ENCODE measurements at regions not wholly inside any gene's neighbourhood (a gene's known extent, or its start where the extent isn't known, plus 50 kb on each side); places are given as distances from the start of the nearest gene placed in this dataset.

DNA sequence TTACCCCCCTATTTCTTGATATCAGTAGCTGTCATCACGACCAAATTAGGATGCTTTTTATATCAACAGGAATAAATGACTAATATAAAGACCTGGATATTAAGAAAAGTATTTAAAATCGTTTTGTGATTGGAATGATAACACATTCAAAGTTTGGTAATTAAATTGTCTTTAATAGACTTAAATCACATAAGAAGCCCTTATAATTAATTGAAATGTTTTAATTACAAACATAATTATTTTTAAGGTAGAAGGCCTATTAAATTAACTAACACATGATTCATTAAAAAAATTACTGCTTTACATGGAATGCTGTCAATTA is 412.4 kb downstream of the FUT8 start:
- H3K27ac ChIP-seq = no peak overlapping the region
- H3K4me1 ChIP-seq = no peaks in the 10 kb centered on the region
- no peak for ATAC-seq
- H3K36me3 ChIP-seq (replicated peaks in 1 of 2; ENCODE audit: insufficient read depth in 1 of 2, low read depth in 2 of 2) = no peaks in the 10 kb centered on the region
- no peaks in the 10 kb centered on the region for H3K9me3 ChIP-seq
- no peak for TF ChIP-seq POLR2A (IDR thresholded peaks at IDR 0.05)
- TF ChIP-seq, protein P1, sequence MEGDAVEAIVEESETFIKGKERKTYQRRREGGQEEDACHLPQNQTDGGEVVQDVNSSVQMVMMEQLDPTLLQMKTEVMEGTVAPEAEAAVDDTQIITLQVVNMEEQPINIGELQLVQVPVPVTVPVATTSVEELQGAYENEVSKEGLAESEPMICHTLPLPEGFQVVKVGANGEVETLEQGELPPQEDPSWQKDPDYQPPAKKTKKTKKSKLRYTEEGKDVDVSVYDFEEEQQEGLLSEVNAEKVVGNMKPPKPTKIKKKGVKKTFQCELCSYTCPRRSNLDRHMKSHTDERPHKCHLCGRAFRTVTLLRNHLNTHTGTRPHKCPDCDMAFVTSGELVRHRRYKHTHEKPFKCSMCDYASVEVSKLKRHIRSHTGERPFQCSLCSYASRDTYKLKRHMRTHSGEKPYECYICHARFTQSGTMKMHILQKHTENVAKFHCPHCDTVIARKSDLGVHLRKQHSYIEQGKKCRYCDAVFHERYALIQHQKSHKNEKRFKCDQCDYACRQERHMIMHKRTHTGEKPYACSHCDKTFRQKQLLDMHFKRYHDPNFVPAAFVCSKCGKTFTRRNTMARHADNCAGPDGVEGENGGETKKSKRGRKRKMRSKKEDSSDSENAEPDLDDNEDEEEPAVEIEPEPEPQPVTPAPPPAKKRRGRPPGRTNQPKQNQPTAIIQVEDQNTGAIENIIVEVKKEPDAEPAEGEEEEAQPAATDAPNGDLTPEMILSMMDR (IDR thresholded peaks at IDR 0.05) = no peak
- no peaks in the 10 kb centered on the region for H3K27me3 ChIP-seq
- no peak for DNase-seq
- 6 to 7% methylated on average over 2 of the region's 2 CpGs for WGBS, 2 donors
- no peak overlapping the region for H3K4me3 ChIP-seq
- intact Hi-C loops (cut with DNase I) = loop anchor here (5.0 to 10.0 kb wide), 2 partner anchors 400 to 658 kb away; no protein-coding TSS in a partner anchor

DNA sequence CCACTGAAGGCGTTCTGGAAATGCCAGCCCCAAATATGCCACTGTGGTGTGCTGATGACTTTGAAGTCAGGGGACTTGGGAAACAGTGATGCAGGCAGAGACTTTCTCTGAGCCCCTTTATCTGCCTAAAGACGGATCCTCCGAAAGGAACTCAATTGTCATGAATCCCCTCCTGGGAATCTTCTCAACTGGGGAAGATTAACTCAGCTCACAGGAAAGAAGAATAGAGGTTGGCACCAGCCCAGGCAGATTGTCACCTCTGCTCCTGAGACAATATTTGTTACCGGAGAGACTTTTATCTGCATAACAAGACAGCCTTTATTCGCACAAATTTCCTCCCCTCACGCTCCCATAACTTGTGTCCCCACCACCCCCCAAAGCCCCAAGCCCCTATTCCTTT is 414.4 kb downstream of the FUT8 start:
- Histone ChIP-seq H3K27me3 (no peaks in the 10 kb centered on the region), H3K4me3 (no peak overlapping the region), H3K36me3 (replicated peaks in 1 of 2; ENCODE audit: insufficient read depth in 1 of 2, low read depth in 2 of 2) (no peaks in the 10 kb centered on the region), H3K9me3 (no peaks in the 10 kb centered on the region), H3K4me1 (no peaks in the 10 kb centered on the region), H3K27ac (no peak overlapping the region)
- no peak for DNase-seq
- ATAC-seq = no peak
- TF ChIP-seq, protein P1 (IDR thresholded peaks at IDR 0.05) = no peak
- no peak for TF ChIP-seq POLR2A (IDR thresholded peaks at IDR 0.05)
- 42 to 52% methylated on average over 6 of the region's 6 CpGs for whole genome bisulfite sequencing, 2 donors
- intact Hi-C loops (cut with DNase I) = loop anchor here (5.0 to 10.0 kb wide), 2 partner anchors 402 to 660 kb away; no protein-coding TSS in a partner anchor

DNA sequence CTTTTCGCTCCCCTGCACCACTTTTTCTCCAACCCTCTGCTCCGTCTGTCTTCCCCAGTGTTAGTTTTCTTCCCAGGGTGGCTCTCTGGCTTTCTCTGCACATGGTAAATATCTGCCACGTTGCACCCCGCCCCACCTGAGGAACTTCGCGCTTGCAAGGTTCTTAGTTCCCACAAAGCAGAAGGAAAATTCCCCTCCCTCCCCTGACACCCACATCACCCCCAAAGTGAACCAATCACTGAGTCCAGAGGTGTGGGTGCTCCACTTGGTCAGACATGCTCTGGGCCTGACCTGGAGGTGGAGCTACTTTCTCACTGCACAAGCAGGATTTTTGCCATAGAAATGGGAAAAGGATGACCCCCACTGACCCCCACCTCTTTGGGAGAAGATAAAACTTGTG is 415.0 kb downstream of the FUT8 start:
- no peak for ATAC-seq
- 48 to 51% methylated on average over 6 of the region's 6 CpGs for WGBS, 2 donors
- no peak for DNase-seq
- intact Hi-C loops (cut with DNase I) = loop anchor here (5.0 to 10.0 kb wide), 2 partner anchors 403 to 660 kb away; no protein-coding TSS in a partner anchor
- no peaks in the 10 kb centered on the region for H3K36me3 ChIP-seq (replicated peaks in 1 of 2; ENCODE audit: insufficient read depth in 1 of 2, low read depth in 2 of 2)
- no peaks in the 10 kb centered on the region for H3K4me1 ChIP-seq
- no peak overlapping the region for H3K4me3 ChIP-seq
- no peaks in the 10 kb centered on the region for H3K27me3 ChIP-seq
- TF ChIP-seq POLR2A (IDR thresholded peaks at IDR 0.05) = no peak
- TF ChIP-seq, protein P1 (IDR thresholded peaks at IDR 0.05) = no peak
- no peak overlapping the region for H3K27ac ChIP-seq
- H3K9me3 ChIP-seq = no peaks in the 10 kb centered on the region

DNA sequence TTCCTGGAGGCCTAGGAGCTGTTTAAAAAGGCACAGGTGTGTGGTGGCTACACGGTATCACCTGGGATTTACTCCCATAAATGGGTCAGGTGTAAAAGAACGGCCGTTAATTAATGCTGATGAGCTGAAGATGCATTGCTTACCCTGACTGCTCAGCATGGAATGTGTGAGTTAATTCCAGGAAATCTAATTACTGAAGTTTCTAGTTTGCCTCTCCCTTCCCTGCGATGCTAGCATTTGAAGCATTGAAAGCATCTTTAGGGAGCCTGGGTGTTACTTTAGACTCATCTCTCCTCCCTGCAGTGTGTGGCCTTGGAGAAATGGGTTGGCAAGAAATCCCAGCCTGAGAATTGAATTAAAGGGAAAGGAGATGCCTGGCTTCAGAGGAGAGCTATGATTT is 415.9 kb downstream of the FUT8 start:
- TF ChIP-seq, protein P1 (IDR thresholded peaks at IDR 0.05) = no peak
- TF ChIP-seq POLR2A (IDR thresholded peaks at IDR 0.05) = no peak
- WGBS, 2 donors = 49 to 70% methylated on average over 4 of the region's 4 CpGs
- no peak for DNase-seq
- H3K36me3 ChIP-seq (replicated peaks in 1 of 2; ENCODE audit: insufficient read depth in 1 of 2, low read depth in 2 of 2) = no peaks in the 10 kb centered on the region
- no peak for ATAC-seq
- no peaks in the 10 kb centered on the region for H3K27me3 ChIP-seq
- intact Hi-C loops (cut with DNase I) = loop anchor here (5.0 to 10.0 kb wide), 2 partner anchors 404 to 661 kb away; no protein-coding TSS in a partner anchor
- no peaks in the 10 kb centered on the region for H3K4me1 ChIP-seq
- H3K4me3 ChIP-seq = no peak overlapping the region
- no peak overlapping the region for H3K27ac ChIP-seq
- no peaks in the 10 kb centered on the region for H3K9me3 ChIP-seq

DNA sequence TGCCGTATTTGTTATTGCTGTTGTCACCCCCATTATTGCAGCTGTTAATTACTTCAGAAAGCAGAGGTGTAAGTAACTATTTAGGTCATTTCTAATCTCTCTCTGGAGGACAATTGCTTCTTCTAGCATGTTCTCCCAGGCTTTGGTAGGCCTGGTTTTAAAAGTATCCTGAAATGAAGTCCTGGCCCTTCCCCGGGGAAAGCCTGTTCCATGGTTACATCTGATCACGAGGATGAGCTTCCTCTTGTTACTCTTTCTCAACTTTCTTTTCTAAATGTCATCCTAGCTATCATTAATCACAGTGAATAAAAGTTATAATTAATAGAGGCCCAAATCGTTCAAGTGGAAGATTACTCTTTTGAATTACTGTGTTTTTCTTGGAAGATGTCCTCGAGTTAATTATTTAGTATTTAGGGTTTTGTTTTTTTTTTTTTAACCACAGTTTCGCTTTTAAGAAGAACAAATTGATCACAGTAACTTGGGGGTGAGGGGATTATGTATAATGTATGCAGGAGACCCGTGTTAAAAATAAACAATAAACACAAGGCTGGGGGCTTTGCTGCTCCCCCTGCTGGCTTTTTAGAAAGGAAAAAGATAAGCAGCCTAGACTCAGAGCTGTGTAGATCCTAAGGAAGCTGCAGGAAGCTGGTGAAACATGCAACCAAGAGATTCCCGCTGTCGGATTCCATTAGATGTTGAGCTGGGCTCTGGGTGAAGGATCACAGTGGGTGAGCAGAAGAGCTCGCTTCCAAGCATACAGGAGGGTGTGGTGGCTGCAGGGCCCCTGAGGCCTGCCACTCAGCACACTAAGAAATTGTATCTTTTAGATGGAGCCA is 420.1 kb downstream of the FUT8 start:
- TF ChIP-seq, protein P1 (IDR thresholded peaks at IDR 0.05) = no peak
- no peak for TF ChIP-seq POLR2A (IDR thresholded peaks at IDR 0.05)
- DNase-seq = no peak
- H3K9me3 ChIP-seq = no peaks in the 10 kb centered on the region
- 55% methylated on average over 10 of the region's 10 CpGs for WGBS, 2 donors
- no peak for ATAC-seq
- H3K27me3 ChIP-seq = no peaks in the 10 kb centered on the region
- intact Hi-C loops (cut with DNase I) = no loop called here
- H3K4me1 ChIP-seq = no peaks in the 10 kb centered on the region
- no peak overlapping the region for H3K4me3 ChIP-seq
- no peaks in the 10 kb centered on the region for H3K36me3 ChIP-seq (replicated peaks in 1 of 2; ENCODE audit: insufficient read depth in 1 of 2, low read depth in 2 of 2)
- H3K27ac ChIP-seq = no peak overlapping the region

Measured in body of pancreas (tissue), 4 donors.